K562 (cell line): ENCODE measurements at regions not wholly inside any gene's neighbourhood (a gene's known extent, or its start where the extent isn't known, plus 50 kb on each side); places are given as distances from the start of the nearest gene placed in this dataset.

Source experiments
- BMI1 ChIP-seq: fragments of 150-350 bp; IDR thresholded peaks from 2 replicates; pipeline ENCODE4 v1.6.1; 2014; ENCODE audit warnings: low read length
- CBX2 ChIP-seq: fragments of 200-600 bp; sonication (generic); IDR thresholded peaks from one replicate; pipeline ENCODE4 v1.6.1; 2012; ENCODE audit warnings: mild to moderate bottlenecking, low read length, inconsistent platforms; ENCODE audit not compliant: insufficient read depth, poor library complexity, severe bottlenecking
- CSDE1 ChIP-seq, 2 experiments: fragments of 450-650 bp; IDR thresholded peaks; 2 replicates each; pipeline ENCODE4 v1.6.1; 2016; ENCODE audit warnings: mild to moderate bottlenecking in 1 of 2
- NFRKB ChIP-seq: fragments of 450-650 bp; IDR thresholded peaks from 2 replicates; pipeline ENCODE4 v1.6.1; 2016; ENCODE audit warnings: low read depth
- PML ChIP-seq: IDR thresholded peaks from 2 replicates; pipeline ENCODE4 v1.6.1; 2012; ENCODE audit warnings: low read length, inconsistent platforms
- PTRF ChIP-seq: fragments of 450-650 bp; IDR thresholded peaks from 2 replicates; pipeline ENCODE4 v1.6.1; 2016; ENCODE audit warnings: mild to moderate bottlenecking, missing genetic modification characterization, missing compliant biosample characterization
- YY1 ChIP-seq, 3 experiments: IDR thresholded peaks; 2 replicates each; pipeline ENCODE4 v1.6.1; 2011; ENCODE audit warnings: low read length in 2 of 3, mild to moderate bottlenecking in 2 of 3, moderate library complexity in 2 of 3, borderline replicate concordance in 1 of 3, control low read depth in 1 of 3, low read depth in 1 of 3; ENCODE audit not compliant: insufficient read depth in 3 of 3, insufficient replicate concordance in 2 of 3, control insufficient read depth in 1 of 3, insufficient read length in 1 of 3; ENCODE audit errors: extremely low read depth in 1 of 3
- ZNF24 ChIP-seq: fragments of 450-650 bp; IDR thresholded peaks from 2 replicates; pipeline ENCODE4 v1.6.1; 2016
- TF ChIP-seq, protein P1 (sequence below): fragments of 250-450 bp; sonication (Bioruptor Pico); IDR thresholded peaks from 2 replicates; pipeline ENCODE4 v1.4.0; 2020
- TF ChIP-seq, protein P2 (sequence below): sonication (generic); formaldehyde crosslinking; IDR thresholded peaks from 2 replicates; pipeline ENCODE4 v1.8.0; 2022; ENCODE audit warnings: mild to moderate bottlenecking, missing genetic modification reagents

DNA sequence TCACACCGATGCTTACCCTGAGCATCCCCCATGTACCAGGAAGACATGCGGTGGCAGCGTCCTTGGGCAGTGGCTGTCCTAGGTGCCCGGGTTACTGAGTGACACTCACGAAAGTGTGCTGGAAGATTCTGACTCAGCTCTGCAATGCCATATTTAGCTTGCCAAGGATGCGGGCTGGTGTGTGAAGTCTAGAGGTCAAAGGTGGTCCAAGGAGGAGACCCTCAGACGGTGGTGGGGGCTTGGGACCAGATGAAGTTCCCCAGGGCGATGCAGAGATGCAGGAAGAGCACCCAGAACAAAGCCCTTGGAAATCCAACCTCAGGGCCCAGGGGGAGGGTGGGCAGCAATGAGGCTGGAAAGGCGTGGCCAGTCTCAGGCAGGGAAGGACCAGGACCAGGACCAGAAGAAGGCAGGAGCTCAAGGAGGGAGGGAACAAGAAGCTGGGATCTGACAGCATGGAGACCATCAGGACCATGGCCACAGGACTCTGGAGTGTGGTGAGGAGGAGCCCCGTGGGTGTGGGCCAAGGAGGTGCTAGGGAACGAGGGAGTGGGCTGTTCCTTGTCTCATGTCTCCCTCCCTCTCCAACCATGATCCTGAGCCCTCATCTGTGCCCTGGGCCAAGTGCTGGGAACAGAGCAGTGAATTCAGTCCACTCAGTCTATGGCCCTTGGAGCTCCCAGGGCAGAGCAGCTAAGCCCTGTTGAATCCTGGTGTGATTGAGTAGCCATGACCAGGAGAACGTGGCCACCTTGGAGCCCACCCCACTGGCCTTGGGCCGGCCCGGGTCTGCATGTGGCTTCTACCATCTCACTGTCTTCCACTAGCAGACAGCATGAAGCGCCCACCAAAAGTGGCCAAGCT is 310.1 kb upstream of the DIO3 start (continued):
- TF ChIP-seq, protein P1, sequence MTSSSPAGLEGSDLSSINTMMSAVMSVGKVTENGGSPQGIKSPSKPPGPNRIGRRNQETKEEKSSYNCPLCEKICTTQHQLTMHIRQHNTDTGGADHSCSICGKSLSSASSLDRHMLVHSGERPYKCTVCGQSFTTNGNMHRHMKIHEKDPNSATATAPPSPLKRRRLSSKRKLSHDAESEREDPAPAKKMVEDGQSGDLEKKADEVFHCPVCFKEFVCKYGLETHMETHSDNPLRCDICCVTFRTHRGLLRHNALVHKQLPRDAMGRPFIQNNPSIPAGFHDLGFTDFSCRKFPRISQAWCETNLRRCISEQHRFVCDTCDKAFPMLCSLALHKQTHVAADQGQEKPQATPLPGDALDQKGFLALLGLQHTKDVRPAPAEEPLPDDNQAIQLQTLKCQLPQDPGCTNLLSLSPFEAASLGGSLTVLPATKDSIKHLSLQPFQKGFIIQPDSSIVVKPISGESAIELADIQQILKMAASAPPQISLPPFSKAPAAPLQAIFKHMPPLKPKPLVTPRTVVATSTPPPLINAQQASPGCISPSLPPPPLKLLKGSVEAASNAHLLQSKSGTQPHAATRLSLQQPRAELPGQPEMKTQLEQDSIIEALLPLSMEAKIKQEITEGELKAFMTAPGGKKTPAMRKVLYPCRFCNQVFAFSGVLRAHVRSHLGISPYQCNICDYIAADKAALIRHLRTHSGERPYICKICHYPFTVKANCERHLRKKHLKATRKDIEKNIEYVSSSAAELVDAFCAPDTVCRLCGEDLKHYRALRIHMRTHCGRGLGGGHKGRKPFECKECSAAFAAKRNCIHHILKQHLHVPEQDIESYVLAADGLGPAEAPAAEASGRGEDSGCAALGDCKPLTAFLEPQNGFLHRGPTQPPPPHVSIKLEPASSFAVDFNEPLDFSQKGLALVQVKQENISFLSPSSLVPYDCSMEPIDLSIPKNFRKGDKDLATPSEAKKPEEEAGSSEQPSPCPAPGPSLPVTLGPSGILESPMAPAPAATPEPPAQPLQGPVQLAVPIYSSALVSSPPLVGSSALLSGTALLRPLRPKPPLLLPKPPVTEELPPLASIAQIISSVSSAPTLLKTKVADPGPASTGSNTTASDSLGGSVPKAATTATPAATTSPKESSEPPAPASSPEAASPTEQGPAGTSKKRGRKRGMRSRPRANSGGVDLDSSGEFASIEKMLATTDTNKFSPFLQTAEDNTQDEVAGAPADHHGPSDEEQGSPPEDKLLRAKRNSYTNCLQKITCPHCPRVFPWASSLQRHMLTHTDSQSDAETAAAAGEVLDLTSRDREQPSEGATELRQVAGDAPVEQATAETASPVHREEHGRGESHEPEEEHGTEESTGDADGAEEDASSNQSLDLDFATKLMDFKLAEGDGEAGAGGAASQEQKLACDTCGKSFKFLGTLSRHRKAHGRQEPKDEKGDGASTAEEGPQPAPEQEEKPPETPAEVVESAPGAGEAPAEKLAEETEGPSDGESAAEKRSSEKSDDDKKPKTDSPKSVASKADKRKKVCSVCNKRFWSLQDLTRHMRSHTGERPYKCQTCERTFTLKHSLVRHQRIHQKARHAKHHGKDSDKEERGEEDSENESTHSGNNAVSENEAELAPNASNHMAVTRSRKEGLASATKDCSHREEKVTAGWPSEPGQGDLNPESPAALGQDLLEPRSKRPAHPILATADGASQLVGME = no peak
- TF ChIP-seq PTRF = no peak
- no peak for TF ChIP-seq CSDE1 (IDR thresholded peaks at IDR 0.05)
- no peak for TF ChIP-seq BMI1
- no peak for TF ChIP-seq CBX2
- TF ChIP-seq ZNF24 = no peak
- no peak for TF ChIP-seq NFRKB
- no peak for TF ChIP-seq PML
- no peak for TF ChIP-seq YY1 (IDR thresholded peaks at IDR 0.05; ENCODE audit: borderline replicate concordance in 1 of 3, control insufficient read depth in 1 of 3, extremely low read depth in 1 of 3, insufficient read depth in 3 of 3, insufficient read length in 1 of 3, insufficient replicate concordance in 2 of 3, low read depth in 1 of 3, low read length in 2 of 3)
- TF ChIP-seq, protein P2, sequence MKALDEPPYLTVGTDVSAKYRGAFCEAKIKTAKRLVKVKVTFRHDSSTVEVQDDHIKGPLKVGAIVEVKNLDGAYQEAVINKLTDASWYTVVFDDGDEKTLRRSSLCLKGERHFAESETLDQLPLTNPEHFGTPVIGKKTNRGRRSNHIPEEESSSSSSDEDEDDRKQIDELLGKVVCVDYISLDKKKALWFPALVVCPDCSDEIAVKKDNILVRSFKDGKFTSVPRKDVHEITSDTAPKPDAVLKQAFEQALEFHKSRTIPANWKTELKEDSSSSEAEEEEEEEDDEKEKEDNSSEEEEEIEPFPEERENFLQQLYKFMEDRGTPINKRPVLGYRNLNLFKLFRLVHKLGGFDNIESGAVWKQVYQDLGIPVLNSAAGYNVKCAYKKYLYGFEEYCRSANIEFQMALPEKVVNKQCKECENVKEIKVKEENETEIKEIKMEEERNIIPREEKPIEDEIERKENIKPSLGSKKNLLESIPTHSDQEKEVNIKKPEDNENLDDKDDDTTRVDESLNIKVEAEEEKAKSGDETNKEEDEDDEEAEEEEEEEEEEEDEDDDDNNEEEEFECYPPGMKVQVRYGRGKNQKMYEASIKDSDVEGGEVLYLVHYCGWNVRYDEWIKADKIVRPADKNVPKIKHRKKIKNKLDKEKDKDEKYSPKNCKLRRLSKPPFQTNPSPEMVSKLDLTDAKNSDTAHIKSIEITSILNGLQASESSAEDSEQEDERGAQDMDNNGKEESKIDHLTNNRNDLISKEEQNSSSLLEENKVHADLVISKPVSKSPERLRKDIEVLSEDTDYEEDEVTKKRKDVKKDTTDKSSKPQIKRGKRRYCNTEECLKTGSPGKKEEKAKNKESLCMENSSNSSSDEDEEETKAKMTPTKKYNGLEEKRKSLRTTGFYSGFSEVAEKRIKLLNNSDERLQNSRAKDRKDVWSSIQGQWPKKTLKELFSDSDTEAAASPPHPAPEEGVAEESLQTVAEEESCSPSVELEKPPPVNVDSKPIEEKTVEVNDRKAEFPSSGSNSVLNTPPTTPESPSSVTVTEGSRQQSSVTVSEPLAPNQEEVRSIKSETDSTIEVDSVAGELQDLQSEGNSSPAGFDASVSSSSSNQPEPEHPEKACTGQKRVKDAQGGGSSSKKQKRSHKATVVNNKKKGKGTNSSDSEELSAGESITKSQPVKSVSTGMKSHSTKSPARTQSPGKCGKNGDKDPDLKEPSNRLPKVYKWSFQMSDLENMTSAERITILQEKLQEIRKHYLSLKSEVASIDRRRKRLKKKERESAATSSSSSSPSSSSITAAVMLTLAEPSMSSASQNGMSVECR = no peak
